ENCODE measurements at regions not wholly inside any gene's neighbourhood (a gene's known extent, or its start where the extent isn't known, plus 50 kb on each side); places are given as distances from the start of the nearest gene placed in this dataset.

DNA sequence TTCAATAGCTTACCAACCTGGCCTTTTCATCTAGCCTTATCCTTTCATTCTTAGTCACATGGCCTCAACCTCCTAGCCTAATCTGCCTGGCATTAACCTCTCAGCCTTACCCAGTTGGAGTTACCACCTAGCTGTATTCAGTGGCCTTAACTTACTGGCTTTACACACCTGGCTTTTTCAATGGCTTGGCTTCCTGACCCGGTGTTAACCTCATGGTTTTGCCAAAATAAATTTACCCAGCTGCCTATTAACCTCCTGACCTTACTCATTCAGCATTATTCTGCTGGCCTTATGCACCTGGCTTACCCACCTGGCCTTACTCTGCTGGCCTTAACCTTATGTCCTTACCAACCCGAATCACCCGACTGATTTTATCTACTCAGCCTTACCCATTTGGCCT is 135.5 kb upstream of the ZSWIM2 start:
- TF ChIP-seq, protein P1, sequence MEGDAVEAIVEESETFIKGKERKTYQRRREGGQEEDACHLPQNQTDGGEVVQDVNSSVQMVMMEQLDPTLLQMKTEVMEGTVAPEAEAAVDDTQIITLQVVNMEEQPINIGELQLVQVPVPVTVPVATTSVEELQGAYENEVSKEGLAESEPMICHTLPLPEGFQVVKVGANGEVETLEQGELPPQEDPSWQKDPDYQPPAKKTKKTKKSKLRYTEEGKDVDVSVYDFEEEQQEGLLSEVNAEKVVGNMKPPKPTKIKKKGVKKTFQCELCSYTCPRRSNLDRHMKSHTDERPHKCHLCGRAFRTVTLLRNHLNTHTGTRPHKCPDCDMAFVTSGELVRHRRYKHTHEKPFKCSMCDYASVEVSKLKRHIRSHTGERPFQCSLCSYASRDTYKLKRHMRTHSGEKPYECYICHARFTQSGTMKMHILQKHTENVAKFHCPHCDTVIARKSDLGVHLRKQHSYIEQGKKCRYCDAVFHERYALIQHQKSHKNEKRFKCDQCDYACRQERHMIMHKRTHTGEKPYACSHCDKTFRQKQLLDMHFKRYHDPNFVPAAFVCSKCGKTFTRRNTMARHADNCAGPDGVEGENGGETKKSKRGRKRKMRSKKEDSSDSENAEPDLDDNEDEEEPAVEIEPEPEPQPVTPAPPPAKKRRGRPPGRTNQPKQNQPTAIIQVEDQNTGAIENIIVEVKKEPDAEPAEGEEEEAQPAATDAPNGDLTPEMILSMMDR (tag by site-specific recombination; IDR thresholded peaks at IDR 0.05), result no peak
- TF ChIP-seq, protein P2, sequence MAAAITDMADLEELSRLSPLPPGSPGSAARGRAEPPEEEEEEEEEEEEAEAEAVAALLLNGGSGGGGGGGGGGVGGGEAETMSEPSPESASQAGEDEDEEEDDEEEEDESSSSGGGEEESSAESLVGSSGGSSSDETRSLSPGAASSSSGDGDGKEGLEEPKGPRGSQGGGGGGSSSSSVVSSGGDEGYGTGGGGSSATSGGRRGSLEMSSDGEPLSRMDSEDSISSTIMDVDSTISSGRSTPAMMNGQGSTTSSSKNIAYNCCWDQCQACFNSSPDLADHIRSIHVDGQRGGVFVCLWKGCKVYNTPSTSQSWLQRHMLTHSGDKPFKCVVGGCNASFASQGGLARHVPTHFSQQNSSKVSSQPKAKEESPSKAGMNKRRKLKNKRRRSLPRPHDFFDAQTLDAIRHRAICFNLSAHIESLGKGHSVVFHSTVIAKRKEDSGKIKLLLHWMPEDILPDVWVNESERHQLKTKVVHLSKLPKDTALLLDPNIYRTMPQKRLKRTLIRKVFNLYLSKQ (tag by site-specific recombination; IDR thresholded peaks at IDR 0.05; ENCODE audit: borderline replicate concordance), result no peak

All from HEK293 (cell line).